ENCODE measurements at regions not wholly inside any gene's neighbourhood (a gene's known extent, or its start where the extent isn't known, plus 50 kb on each side); places are given as distances from the start of the nearest gene placed in this dataset.

- no peak overlapping the region for H3K27ac ChIP-seq
- DNase-seq (ENCODE audit: low spot score) = no peak
- H3K4me1 ChIP-seq (replicated peaks) = no peaks in the 10 kb centered on the region
- TF ChIP-seq POLR2AphosphoS5 (IDR thresholded peaks at IDR 0.05) (no peak), POLR2A (IDR thresholded peaks at IDR 0.05) (no peak)
- TF ChIP-seq, protein P1, sequence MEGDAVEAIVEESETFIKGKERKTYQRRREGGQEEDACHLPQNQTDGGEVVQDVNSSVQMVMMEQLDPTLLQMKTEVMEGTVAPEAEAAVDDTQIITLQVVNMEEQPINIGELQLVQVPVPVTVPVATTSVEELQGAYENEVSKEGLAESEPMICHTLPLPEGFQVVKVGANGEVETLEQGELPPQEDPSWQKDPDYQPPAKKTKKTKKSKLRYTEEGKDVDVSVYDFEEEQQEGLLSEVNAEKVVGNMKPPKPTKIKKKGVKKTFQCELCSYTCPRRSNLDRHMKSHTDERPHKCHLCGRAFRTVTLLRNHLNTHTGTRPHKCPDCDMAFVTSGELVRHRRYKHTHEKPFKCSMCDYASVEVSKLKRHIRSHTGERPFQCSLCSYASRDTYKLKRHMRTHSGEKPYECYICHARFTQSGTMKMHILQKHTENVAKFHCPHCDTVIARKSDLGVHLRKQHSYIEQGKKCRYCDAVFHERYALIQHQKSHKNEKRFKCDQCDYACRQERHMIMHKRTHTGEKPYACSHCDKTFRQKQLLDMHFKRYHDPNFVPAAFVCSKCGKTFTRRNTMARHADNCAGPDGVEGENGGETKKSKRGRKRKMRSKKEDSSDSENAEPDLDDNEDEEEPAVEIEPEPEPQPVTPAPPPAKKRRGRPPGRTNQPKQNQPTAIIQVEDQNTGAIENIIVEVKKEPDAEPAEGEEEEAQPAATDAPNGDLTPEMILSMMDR (IDR thresholded peaks at IDR 0.05) = no peak
- H3K9me3 ChIP-seq = no peaks in the 10 kb centered on the region
- no peak overlapping the region for H3K4me3 ChIP-seq
- H3K27me3 ChIP-seq (replicated peaks; ENCODE audit: insufficient read depth) = no peaks in the 10 kb centered on the region
- intact Hi-C loops (cut with DNase I) = no loop called here
- 77% methylated on average over 3 of the region's 3 CpGs for WGBS
- H3K36me3 ChIP-seq = no peaks in the 10 kb centered on the region
Measured at GRCh38 chr12:125312471-125312870, 247.2 kb downstream of the AACS start.

- H3K36me3 ChIP-seq = no peaks in the 10 kb centered on the region
- 35% methylated on average over 22 of the region's 22 CpGs for WGBS
- TF ChIP-seq POLR2A (IDR thresholded peaks at IDR 0.05) (no peak), POLR2AphosphoS5 (IDR thresholded peaks at IDR 0.05) (no peak)
- TF ChIP-seq, protein P1 (IDR thresholded peaks at IDR 0.05) = no peak
- intact Hi-C loops (cut with DNase I) = no loop called here
- no peak overlapping the region for H3K27ac ChIP-seq
- H3K4me1 ChIP-seq (replicated peaks) = no peaks in the 10 kb centered on the region
- H3K4me3 ChIP-seq = no peak overlapping the region
- no peaks in the 10 kb centered on the region for H3K27me3 ChIP-seq (replicated peaks; ENCODE audit: insufficient read depth)
- DNase-seq (ENCODE audit: low spot score) = no peak
- H3K9me3 ChIP-seq = no peaks in the 10 kb centered on the region
Measured at GRCh38 chr12:125314051-125314755, 249.0 kb downstream of the AACS start.

GRCh38 chr12:125315771-125316170, 250.5 kb downstream of the AACS start:
- no peaks in the 10 kb centered on the region for H3K9me3 ChIP-seq
- H3K4me3 ChIP-seq = no peak overlapping the region
- intact Hi-C loops (cut with DNase I) = no loop called here
- no peak for DNase-seq (ENCODE audit: low spot score)
- H3K27ac ChIP-seq = no peak overlapping the region
- no peaks in the 10 kb centered on the region for H3K27me3 ChIP-seq (replicated peaks; ENCODE audit: insufficient read depth)
- TF ChIP-seq POLR2AphosphoS5 (IDR thresholded peaks at IDR 0.05) (no peak), POLR2A (IDR thresholded peaks at IDR 0.05) (no peak)
- TF ChIP-seq, protein P1 (IDR thresholded peaks at IDR 0.05) = no peak
- 75% methylated on average over 1 of the region's 1 CpG for WGBS
- no peaks in the 10 kb centered on the region for H3K4me1 ChIP-seq (replicated peaks)
- H3K36me3 ChIP-seq = no peaks in the 10 kb centered on the region

DNA sequence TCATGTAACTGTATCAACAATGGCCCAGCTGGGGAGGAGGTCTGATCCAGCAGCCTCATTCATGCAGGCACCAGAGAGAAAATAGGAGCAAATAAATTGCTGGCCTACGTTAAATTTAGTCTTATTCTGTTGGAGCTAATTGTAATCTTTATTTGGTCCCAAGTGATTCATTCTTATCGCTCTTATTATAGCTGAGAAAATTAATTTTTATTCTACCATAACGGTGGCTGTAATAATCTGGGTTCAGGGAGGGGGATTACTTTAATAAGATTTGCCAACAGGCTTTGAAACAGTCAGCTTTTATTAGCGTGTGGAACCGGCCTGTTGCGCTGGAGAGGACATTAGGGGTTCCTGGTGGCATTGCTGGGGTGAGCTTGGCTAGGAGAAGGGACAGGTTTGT, 254.9 kb downstream of the AACS start:
- Histone ChIP-seq H3K27ac (no peak overlapping the region), H3K9me3 (no peaks in the 10 kb centered on the region), H3K4me3 (no peak overlapping the region), H3K36me3 (no peaks in the 10 kb centered on the region), H3K4me1 (replicated peaks) (no peaks in the 10 kb centered on the region), H3K27me3 (replicated peaks; ENCODE audit: insufficient read depth) (no peaks in the 10 kb centered on the region)
- intact Hi-C loops (cut with DNase I) = no loop called here
- TF ChIP-seq POLR2A (IDR thresholded peaks at IDR 0.05) (no peak), POLR2AphosphoS5 (IDR thresholded peaks at IDR 0.05) (no peak)
- TF ChIP-seq, protein P1 (IDR thresholded peaks at IDR 0.05) = no peak
- DNase-seq (ENCODE audit: low spot score) = no peak
- WGBS = 72% methylated on average over 6 of the region's 6 CpGs

DNA sequence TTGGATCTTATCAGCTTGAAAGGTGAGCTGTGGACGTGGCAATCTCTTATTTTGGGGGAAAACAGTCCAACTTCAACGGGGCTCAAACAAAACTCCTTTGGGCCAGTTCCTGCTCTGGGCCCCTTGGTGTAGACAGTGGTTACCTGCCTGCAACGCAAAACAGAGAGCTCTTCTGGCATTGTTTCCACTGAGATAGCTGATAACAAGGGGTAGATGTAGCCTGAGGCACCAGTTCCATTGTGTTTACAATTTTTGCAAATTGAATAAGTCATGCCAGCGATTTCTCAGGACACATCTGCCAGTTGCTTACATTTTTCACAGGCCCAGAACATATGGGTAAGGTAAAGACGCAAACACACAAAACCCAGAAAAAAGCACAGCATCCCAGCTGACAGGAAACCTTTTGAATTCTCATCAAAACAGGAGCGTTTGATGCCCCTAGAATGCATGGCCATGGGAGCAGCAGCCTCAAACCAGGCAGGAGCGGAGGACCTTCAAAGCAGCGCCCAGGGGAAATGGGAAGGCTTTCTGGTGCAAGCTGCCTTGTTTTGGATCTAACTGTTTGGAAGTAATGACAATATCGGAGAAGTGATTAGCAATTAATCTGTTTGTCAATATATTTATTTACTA, 259.7 kb downstream of the AACS start:
- no peak overlapping the region for H3K27ac ChIP-seq
- intact Hi-C loops (cut with DNase I) = no loop called here
- no peak for DNase-seq (ENCODE audit: low spot score)
- 60% methylated on average over 9 of the region's 9 CpGs for WGBS
- no peaks in the 10 kb centered on the region for H3K9me3 ChIP-seq
- H3K4me3 ChIP-seq = no peak overlapping the region
- no peak for TF ChIP-seq POLR2A (IDR thresholded peaks at IDR 0.05)
- TF ChIP-seq, protein P1 (IDR thresholded peaks at IDR 0.05) = no peak
- no peak for TF ChIP-seq POLR2AphosphoS5 (IDR thresholded peaks at IDR 0.05)
- no peaks in the 10 kb centered on the region for H3K36me3 ChIP-seq
- no peaks in the 10 kb centered on the region for H3K4me1 ChIP-seq (replicated peaks)
- H3K27me3 ChIP-seq (replicated peaks; ENCODE audit: insufficient read depth) = no peaks in the 10 kb centered on the region

All from prostate gland (tissue), 2 donors.